DOHH2 (cell line): ENCODE measurements at regions not wholly inside any gene's neighbourhood (a gene's known extent, or its start where the extent isn't known, plus 50 kb on each side); places are given as distances from the start of the nearest gene placed in this dataset.

ENCODE experiments used
- H3F3A ChIP-seq: fragments of 200-600 bp; sonication (generic), shearing (Covaris generic); 2 replicates; pipeline ENCODE4 v1.6.0; 2016; ENCODE audit warnings: antibody characterized with exemption, mild to moderate bottlenecking; ENCODE audit not compliant: control insufficient read depth, insufficient read depth
- H3K27ac ChIP-seq: fragments of 200-600 bp; sonication (generic); 2 replicates; pipeline ENCODE4 v1.5.1; 2014; ENCODE audit warnings: low read depth, mild to moderate bottlenecking, low read length, moderate library complexity
- H3K27me3 ChIP-seq: fragments of 200-600 bp; sonication (generic); 2 replicates; pipeline ENCODE4 v1.6.1; 2014; ENCODE audit warnings: mild to moderate bottlenecking, low read length, mixed read lengths; ENCODE audit not compliant: control insufficient read depth
- H3K36me3 ChIP-seq: fragments of 200-600 bp; sonication (generic); 2 replicates; pipeline ENCODE4 v1.6.1; 2014; ENCODE audit warnings: mild to moderate bottlenecking, low read length, moderate library complexity, mixed read lengths; ENCODE audit not compliant: control insufficient read depth
- H3K4me1 ChIP-seq: fragments of 200-600 bp; sonication (generic); 2 replicates; pipeline ENCODE4 v1.6.1; 2014; ENCODE audit warnings: mild to moderate bottlenecking, low read length, mixed read lengths; ENCODE audit not compliant: control insufficient read depth
- H3K4me2 ChIP-seq: fragments of 200-600 bp; sonication (generic); 2 replicates; pipeline ENCODE4 v1.6.0; 2014; ENCODE audit warnings: mild to moderate bottlenecking, low read length, moderate library complexity
- H3K4me3 ChIP-seq: fragments of 200-600 bp; sonication (generic); 2 replicates; pipeline ENCODE4 v1.5.1; 2014; ENCODE audit warnings: mild to moderate bottlenecking, low read length, mixed read lengths
- H3K79me2 ChIP-seq: fragments of 200-600 bp; sonication (generic); 2 replicates; pipeline ENCODE4 v1.6.1; 2014; ENCODE audit warnings: mild to moderate bottlenecking, low read length, mixed read lengths; ENCODE audit not compliant: control insufficient read depth
- H3K9me2 ChIP-seq: fragments of 200-600 bp; sonication (generic); replicated peaks from 2 replicates; pipeline ENCODE4 v1.6.1; 2014; ENCODE audit warnings: mild to moderate bottlenecking, low read length, mixed read lengths; ENCODE audit not compliant: control insufficient read depth
- H3K9me3 ChIP-seq: fragments of 200-600 bp; sonication (generic); 2 replicates; pipeline ENCODE4 v1.6.1; 2014; ENCODE audit warnings: antibody characterized with exemption, low read length, mixed read lengths; ENCODE audit not compliant: control insufficient read depth, insufficient read depth
- H4K20me1 ChIP-seq: fragments of 200-600 bp; sonication (generic); 2 replicates; pipeline ENCODE4 v1.6.0; 2014; ENCODE audit warnings: low read depth, mild to moderate bottlenecking, antibody characterized with exemption, low read length, moderate library complexity; ENCODE audit not compliant: control insufficient read depth, insufficient read depth
- CTCF ChIP-seq: fragments of 200-600 bp; sonication (generic); IDR thresholded peaks from one replicate; pipeline ENCODE4 v1.5.1; 2014; ENCODE audit warnings: antibody characterized with exemption, mild to moderate bottlenecking, low read depth, low read length; ENCODE audit not compliant: poor library complexity, severe bottlenecking
- EZH2phosphoT487 ChIP-seq: fragments of 200-600 bp; sonication (generic); IDR thresholded peaks from 2 replicates; pipeline ENCODE4 v1.6.1; 2017; ENCODE audit warnings: borderline replicate concordance, mild to moderate bottlenecking, antibody characterized with exemption, low read length, moderate library complexity, mixed read lengths

GRCh38 chr4:83839615-83840014 is 303.7 kb downstream of the GPAT3 start:
- no peaks in the 10 kb centered on the region for H3K4me1 ChIP-seq
- H3F3A ChIP-seq: no peaks in the 10 kb centered on the region
- no peaks in the 10 kb centered on the region for H3K9me2 ChIP-seq
- no peaks in the 10 kb centered on the region for H3K36me3 ChIP-seq
- H3K9me3 ChIP-seq: no peaks in the 10 kb centered on the region
- H3K4me2 ChIP-seq: no peak overlapping the region
- TF ChIP-seq EZH2phosphoT487: no peak
- no peaks in the 10 kb centered on the region for H4K20me1 ChIP-seq
- no peak overlapping the region for H3K4me3 ChIP-seq
- H3K79me2 ChIP-seq: no peaks in the 10 kb centered on the region
- H3K27ac ChIP-seq: no peak overlapping the region
- H3K27me3 ChIP-seq: no peaks in the 10 kb centered on the region

GRCh38 chr4:83837614-83838308 is 301.9 kb downstream of the GPAT3 start:
- Histone ChIP-seq H3K4me3 (no peak overlapping the region), H3F3A (no peaks in the 10 kb centered on the region), H3K4me2 (no peak overlapping the region), H4K20me1 (no peaks in the 10 kb centered on the region), H3K79me2 (no peaks in the 10 kb centered on the region), H3K9me3 (no peaks in the 10 kb centered on the region), H3K9me2 (no peaks in the 10 kb centered on the region), H3K4me1 (no peaks in the 10 kb centered on the region), H3K27ac (no peak overlapping the region), H3K36me3 (no peaks in the 10 kb centered on the region), H3K27me3 (no peaks in the 10 kb centered on the region)
- TF ChIP-seq CTCF: no peak
- TF ChIP-seq EZH2phosphoT487: no peak

- TF ChIP-seq CTCF (no peak), EZH2phosphoT487 (no peak)
- Histone ChIP-seq H4K20me1 (no peaks in the 10 kb centered on the region), H3K36me3 (no peaks in the 10 kb centered on the region), H3K4me2 (no peak overlapping the region), H3F3A (no peaks in the 10 kb centered on the region), H3K9me2 (no peaks in the 10 kb centered on the region), H3K79me2 (no peaks in the 10 kb centered on the region), H3K27ac (no peak overlapping the region), H3K9me3 (no peaks in the 10 kb centered on the region), H3K4me1 (no peaks in the 10 kb centered on the region), H3K27me3 (no peaks in the 10 kb centered on the region), H3K4me3 (no peak overlapping the region)
Observed at GRCh38 chr4:83833920-83834319, 298.0 kb downstream of the GPAT3 start.

GRCh38 chr4:83832110-83832825 is 296.4 kb downstream of the GPAT3 start:
- Histone ChIP-seq H3K36me3 (no peaks in the 10 kb centered on the region), H3K4me3 (no peak overlapping the region), H3K79me2 (no peaks in the 10 kb centered on the region), H3K27ac (no peak overlapping the region), H4K20me1 (no peaks in the 10 kb centered on the region), H3K9me2 (no peaks in the 10 kb centered on the region), H3K27me3 (no peaks in the 10 kb centered on the region), H3K4me1 (no peaks in the 10 kb centered on the region), H3K9me3 (no peaks in the 10 kb centered on the region), H3F3A (no peaks in the 10 kb centered on the region), H3K4me2 (no peak overlapping the region)
- TF ChIP-seq EZH2phosphoT487 (no peak), CTCF (no peak)
